LNCaP clone FGC (cell line): ENCODE measurements at regions not wholly inside any gene's neighbourhood (a gene's known extent, or its start where the extent isn't known, plus 50 kb on each side); places are given as distances from the start of the nearest gene placed in this dataset.

Experiments
- DNase-seq: peaks from one replicate; pipeline ENCODE4 v3.0.0-alpha.2; 2011; ENCODE audit warnings: low read depth
- H3K4me3 ChIP-seq: 2 replicates; pipeline ENCODE4 v1.5.1; 2011; ENCODE audit warnings: mild to moderate bottlenecking, low read depth, low read length, control low read depth
- TF ChIP-seq, protein P1 (sequence below): IDR thresholded peaks from 2 replicates; pipeline ENCODE4 v1.5.1; 2012; ENCODE audit warnings: mild to moderate bottlenecking; ENCODE audit not compliant: control insufficient read depth, insufficient read depth; ENCODE audit errors: extremely low read depth

- DNase-seq = no peak
- TF ChIP-seq, protein P1, sequence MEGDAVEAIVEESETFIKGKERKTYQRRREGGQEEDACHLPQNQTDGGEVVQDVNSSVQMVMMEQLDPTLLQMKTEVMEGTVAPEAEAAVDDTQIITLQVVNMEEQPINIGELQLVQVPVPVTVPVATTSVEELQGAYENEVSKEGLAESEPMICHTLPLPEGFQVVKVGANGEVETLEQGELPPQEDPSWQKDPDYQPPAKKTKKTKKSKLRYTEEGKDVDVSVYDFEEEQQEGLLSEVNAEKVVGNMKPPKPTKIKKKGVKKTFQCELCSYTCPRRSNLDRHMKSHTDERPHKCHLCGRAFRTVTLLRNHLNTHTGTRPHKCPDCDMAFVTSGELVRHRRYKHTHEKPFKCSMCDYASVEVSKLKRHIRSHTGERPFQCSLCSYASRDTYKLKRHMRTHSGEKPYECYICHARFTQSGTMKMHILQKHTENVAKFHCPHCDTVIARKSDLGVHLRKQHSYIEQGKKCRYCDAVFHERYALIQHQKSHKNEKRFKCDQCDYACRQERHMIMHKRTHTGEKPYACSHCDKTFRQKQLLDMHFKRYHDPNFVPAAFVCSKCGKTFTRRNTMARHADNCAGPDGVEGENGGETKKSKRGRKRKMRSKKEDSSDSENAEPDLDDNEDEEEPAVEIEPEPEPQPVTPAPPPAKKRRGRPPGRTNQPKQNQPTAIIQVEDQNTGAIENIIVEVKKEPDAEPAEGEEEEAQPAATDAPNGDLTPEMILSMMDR = no peak
- no peak overlapping the region for H3K4me3 ChIP-seq
These were observed 324.8 kb upstream of the NWD2 start for GRCh38 chr4:36919721-36920120.

DNA sequence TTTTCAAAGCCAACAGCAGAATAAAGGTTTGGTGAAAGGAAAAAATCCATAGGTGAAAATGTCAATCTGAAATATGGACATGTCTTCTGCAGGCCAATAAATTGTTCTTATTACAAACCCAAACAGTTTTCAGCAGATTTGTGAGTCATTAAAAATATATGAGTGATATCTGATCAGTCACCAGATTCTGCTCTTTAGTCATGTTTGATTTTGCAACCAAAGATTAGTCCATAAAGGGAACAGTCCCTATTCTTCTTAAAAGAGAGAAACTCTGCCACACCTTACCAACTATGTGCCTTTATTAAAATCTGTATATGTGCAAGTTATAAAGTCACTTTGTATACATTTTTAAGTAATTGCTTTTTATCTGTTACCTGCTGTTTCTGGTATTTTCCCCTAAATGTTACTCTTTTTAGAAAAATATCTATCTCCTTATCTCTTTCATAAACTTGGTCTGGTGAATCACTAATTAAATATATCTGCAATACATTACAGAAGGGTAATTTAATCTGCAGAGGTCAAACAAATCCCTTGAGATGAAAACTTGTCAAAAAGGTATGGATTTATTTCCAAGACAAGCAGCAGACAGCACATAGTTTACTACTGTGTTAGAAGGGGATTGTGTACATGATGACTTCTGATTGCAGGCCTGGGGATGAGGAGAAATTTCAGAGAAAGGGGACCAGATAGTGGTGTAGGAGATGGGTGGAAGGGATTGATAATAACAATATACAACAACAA, 322.9 kb upstream of the NWD2 start:
- TF ChIP-seq, protein P1 = no peak
- H3K4me3 ChIP-seq = no peak overlapping the region
- no peak for DNase-seq

- no peak for DNase-seq
- H3K4me3 ChIP-seq = no peak overlapping the region
- TF ChIP-seq, protein P1 = no peak
These were observed 313.9 kb upstream of the NWD2 start for GRCh38 chr4:36930562-36931111.

- DNase-seq = no peak
- TF ChIP-seq, protein P1 = no peak
- H3K4me3 ChIP-seq = no peak overlapping the region
These were observed 300.3 kb upstream of the NWD2 start for GRCh38 chr4:36944232-36944631.

GRCh38 chr4:36961420-36961819, 283.1 kb upstream of the NWD2 start:
- H3K4me3 ChIP-seq = no peak overlapping the region
- TF ChIP-seq, protein P1 = no peak
- DNase-seq = no peak

DNA sequence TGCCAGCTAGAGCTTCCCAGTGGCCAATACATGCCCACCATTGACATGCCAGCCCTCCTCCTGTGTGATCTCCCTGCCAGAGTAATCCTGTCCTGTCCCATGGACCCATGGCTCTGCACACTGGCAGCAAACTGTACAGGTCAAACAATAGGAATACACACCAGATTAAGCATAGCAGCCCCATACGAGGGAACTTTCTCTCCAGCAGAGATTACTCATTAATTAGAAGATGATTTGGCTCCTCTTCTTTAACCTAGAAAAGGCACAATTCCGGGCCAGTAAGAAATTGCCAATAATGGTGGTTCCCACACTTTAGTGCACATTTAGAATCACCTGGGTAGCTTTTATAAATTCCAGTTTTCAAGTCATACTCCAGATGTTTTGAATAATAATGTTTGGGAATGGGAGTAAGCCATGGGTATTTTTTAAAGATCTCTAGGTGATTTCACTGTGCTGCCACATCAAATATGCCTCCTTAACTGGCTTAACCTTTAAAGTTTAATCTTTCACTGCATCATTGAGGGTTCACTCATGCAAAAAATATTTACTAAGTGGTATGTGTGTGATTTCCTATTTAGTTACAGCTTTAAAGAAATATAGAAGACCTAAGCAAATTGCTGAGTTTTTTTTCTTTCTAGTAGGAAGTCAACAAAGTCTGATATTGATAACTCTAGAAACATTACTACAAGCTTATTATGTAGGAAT, 277.6 kb upstream of the NWD2 start:
- TF ChIP-seq, protein P1 = no peak
- DNase-seq = no peak

DNA sequence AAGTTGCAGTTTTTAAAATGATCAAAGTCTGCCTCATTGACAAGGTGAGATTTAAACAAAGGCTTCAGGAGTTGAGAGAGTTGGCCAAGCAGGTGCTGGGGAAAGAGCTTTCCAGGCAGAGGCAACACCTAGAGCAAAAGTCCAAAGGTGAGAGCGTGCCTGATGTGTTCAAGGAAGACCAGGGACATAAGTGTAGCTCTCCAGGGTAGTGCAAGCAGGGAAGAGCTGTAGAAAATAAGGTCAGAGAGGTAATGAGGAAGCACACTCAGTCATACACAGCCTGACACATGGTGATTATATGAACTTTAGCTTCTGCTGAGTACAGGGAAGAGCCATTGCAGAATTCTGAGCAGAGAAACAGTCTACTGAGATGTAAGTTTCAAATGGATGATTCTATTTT, 265.0 kb upstream of the NWD2 start:
- TF ChIP-seq, protein P1 = no peak
- no peak for DNase-seq
- H3K4me3 ChIP-seq = no peak overlapping the region

More for the DNA sequence above, 277.6 kb upstream of the NWD2 start:
- H3K4me3 ChIP-seq = no peak overlapping the region
